ENCODE measurements at regions not wholly inside any gene's neighbourhood (a gene's known extent, or its start where the extent isn't known, plus 50 kb on each side); places are given as distances from the start of the nearest gene placed in this dataset.

GRCh38 chr14:101369916-101370592, 191.2 kb upstream of the DIO3 start (continued):
- TF ChIP-seq REST (IDR thresholded peaks at IDR 0.05; ENCODE audit: unreplicated experiment) = no peak
- no peak for TF ChIP-seq ZNF114 (CRISPR knock-in tag; IDR thresholded peaks at IDR 0.05)

GRCh38 chr14:101370593-101371569, 190.4 kb upstream of the DIO3 start:
- peaks cover 15% of the 10 kb centered on the region for H3K4me1 Mint-ChIP-seq
- H3K4me2 ChIP-seq = no peak overlapping the region
- H3K4me3 Mint-ChIP-seq = no peak overlapping the region
- H3K79me2 ChIP-seq (replicated peaks; ENCODE audit: insufficient read depth) = no peaks in the 10 kb centered on the region
- H4K20me1 ChIP-seq (replicated peaks; ENCODE audit: insufficient read depth) = no peaks in the 10 kb centered on the region
- no peaks in the 10 kb centered on the region for H3K9me3 Mint-ChIP-seq
- H3K36me3 ChIP-seq (ENCODE audit: insufficient read depth) = no peaks in the 10 kb centered on the region
- peaks cover 5% of the 10 kb centered on the region for H3K27me3 Mint-ChIP-seq (ENCODE audit: insufficient read depth, low read depth, poor library complexity)
- H2AFZ ChIP-seq = no peak overlapping the region
- no peaks in the 10 kb centered on the region for H3F3A ChIP-seq (replicated peaks; ENCODE audit: low read depth)
- no peak overlapping the region for H3K27ac ChIP-seq (ENCODE audit: low read depth)
- no peak overlapping the region for H3K4me3 ChIP-seq
- H3K27ac Mint-ChIP-seq = no peak overlapping the region
- DNase-seq (ENCODE audit: low spot score) (no peak), ATAC-seq (no peak)
- H3K4me1 ChIP-seq (ENCODE audit: insufficient read depth) = no peaks in the 10 kb centered on the region
- H3K36me3 Mint-ChIP-seq (ENCODE audit: low read depth) = no peaks in the 10 kb centered on the region
- no peaks in the 10 kb centered on the region for H3K9me2 ChIP-seq (ENCODE audit: insufficient read depth)
- no peaks in the 10 kb centered on the region for H3K27me3 ChIP-seq (ENCODE audit: insufficient read depth)
- TF ChIP-seq ETS1 (IDR thresholded peaks at IDR 0.05) = no peak
- no peak for TF ChIP-seq CTCF (conservative IDR thresholded peaks at IDR 0.05; ENCODE audit: low read depth in 2 of 2)
- no peak for TF ChIP-seq EZH2 (IDR thresholded peaks at IDR 0.05; ENCODE audit: low read depth, unreplicated experiment)
- no peak for TF ChIP-seq CREB1 (CRISPR knock-in tag; IDR thresholded peaks at IDR 0.05; ENCODE audit: low read depth)
- TF ChIP-seq STAT1 (IDR thresholded peaks at IDR 0.05; ENCODE audit: unreplicated experiment) = no peak
- no peak for TF ChIP-seq EZH2phosphoT487 (IDR thresholded peaks at IDR 0.05; ENCODE audit: unreplicated experiment)
- TF ChIP-seq ZNF114 (CRISPR knock-in tag; IDR thresholded peaks at IDR 0.05) = no peak
- no peak for TF ChIP-seq ZNF331 (CRISPR knock-in tag; IDR thresholded peaks at IDR 0.05; ENCODE audit: low read depth)
- no peak for TF ChIP-seq NANOG (IDR thresholded peaks at IDR 0.05; ENCODE audit: borderline replicate concordance)
- TF ChIP-seq REST (IDR thresholded peaks at IDR 0.05; ENCODE audit: unreplicated experiment) = no peak
